ENCODE measurements at regions not wholly inside any gene's neighbourhood (a gene's known extent, or its start where the extent isn't known, plus 50 kb on each side); places are given as distances from the start of the nearest gene placed in this dataset.

DNA sequence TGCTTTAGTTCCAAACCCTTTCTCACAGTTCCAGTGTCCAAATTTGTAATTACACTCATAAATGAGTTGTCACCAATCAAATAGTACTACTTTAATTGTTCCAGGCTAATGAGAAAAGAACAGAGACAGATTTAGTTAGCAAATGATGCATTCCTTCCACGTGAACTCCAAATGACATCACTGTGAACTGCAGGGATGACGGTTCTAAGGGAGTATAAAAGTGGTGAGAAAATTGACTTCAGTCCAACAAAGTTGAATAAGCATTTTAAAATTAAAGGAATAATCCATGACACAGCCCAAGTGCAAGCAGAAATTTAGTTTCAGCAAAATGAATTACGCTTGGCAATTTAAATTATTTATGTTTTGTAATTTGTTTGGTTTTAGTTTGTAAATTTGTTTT is 102.0 kb upstream of the LRATD1 start:
- no peak for DNase-seq (ENCODE audit: low read depth in 1 of 2, low spot score in 2 of 2)
- no peak overlapping the region for H4K5ac ChIP-seq (ENCODE audit: insufficient read length, low read depth, low read length)
- no peak overlapping the region for H2BK15ac ChIP-seq (ENCODE audit: low read length)
- H3K27me3 ChIP-seq (replicated peaks in 1 of 4; ENCODE audit: control insufficient read depth in 3 of 4, extremely low read depth in 1 of 4, insufficient read depth in 3 of 4, low read length in 3 of 4), result no peaks in the 10 kb centered on the region
- H3K18ac ChIP-seq (ENCODE audit: extremely low read depth, low read length), result no peak overlapping the region
- no peak overlapping the region for H2BK120ac ChIP-seq (replicated peaks; ENCODE audit: low read depth, low read length)
- H3K27ac ChIP-seq (ENCODE audit: low read depth, low read length), result no peak overlapping the region
- no peak for FAIRE-seq
- no peak overlapping the region for H4K91ac ChIP-seq (replicated peaks; ENCODE audit: insufficient read length, low read length)
- no peak overlapping the region for H4K8ac ChIP-seq (ENCODE audit: extremely low read depth, insufficient read depth, low read length)
- no peak overlapping the region for H3K56ac ChIP-seq (replicated peaks; ENCODE audit: insufficient read length, low read depth, low read length)
- TF ChIP-seq TEAD4 (IDR thresholded peaks at IDR 0.05; ENCODE audit: low read depth, low read length) (no peak), KDM5A (IDR thresholded peaks at IDR 0.05; ENCODE audit: low read length) (no peak), JUND (IDR thresholded peaks at IDR 0.05; ENCODE audit: low read length) (no peak), CTBP2 (IDR thresholded peaks at IDR 0.05; ENCODE audit: borderline replicate concordance, insufficient read depth, insufficient read length, low read length) (no peak), HDAC6 (IDR thresholded peaks at IDR 0.05; ENCODE audit: low read depth, low read length) (no peak), CREB1 (IDR thresholded peaks at IDR 0.05) (no peak)
- no peaks in the 10 kb centered on the region for H3K9me3 ChIP-seq (ENCODE audit: insufficient read depth in 2 of 2, low read depth in 1 of 2, low read length in 1 of 2)
- no peak overlapping the region for H3K14ac ChIP-seq (ENCODE audit: insufficient read length)
- H2AFZ ChIP-seq (ENCODE audit: low read length), result no peak overlapping the region
- H3K9ac ChIP-seq (replicated peaks in 1 of 4; ENCODE audit: extremely low read depth in 1 of 4, low read depth in 3 of 4, low read length in 3 of 4), result no peak overlapping the region
- H2AK5ac ChIP-seq (ENCODE audit: low read depth, low read length), result no peak overlapping the region
- H4K20me1 ChIP-seq (replicated peaks in 1 of 2; ENCODE audit: control insufficient read depth in 1 of 2, insufficient read depth in 2 of 2, low read length in 2 of 2), result no peaks in the 10 kb centered on the region
- no peak overlapping the region for H3K4ac ChIP-seq (replicated peaks; ENCODE audit: insufficient read length, low read depth, low read length)
- POLR2A ChIA-PET (ENCODE audit: partially characterized antibody), result no interaction called here
- 92 to 100% methylated on average over 1 to 3 of the region's 3 CpGs for WGBS, 2 experiments (ENCODE audit: extremely low coverage in 1 of 2, insufficient coverage in 1 of 2, insufficient read length in 1 of 2, insufficient replicate concordance in 2 of 2, low coverage in 1 of 2, low lambda C conversion rate in 2 of 2, missing lambda C conversion rate in 1 of 2)
- no peak overlapping the region for H3K4me3 ChIP-seq (ENCODE audit: extremely low read depth in 1 of 4, insufficient read depth in 2 of 4, low read depth in 3 of 4, low read length in 4 of 4)
- CTCF ChIA-PET (ENCODE audit: partially characterized antibody), result no interaction called here
- no peaks in the 10 kb centered on the region for H3K36me3 ChIP-seq (ENCODE audit: control insufficient read depth in 2 of 4, insufficient read depth in 4 of 4, low read length in 3 of 4)
- H3K4me2 ChIP-seq (ENCODE audit: insufficient read depth in 1 of 2, low read depth in 2 of 2, low read length in 2 of 2), result no peak overlapping the region
- no peaks in the 10 kb centered on the region for H3K79me1 ChIP-seq (ENCODE audit: low read depth, low read length)
- H3K4me1 ChIP-seq (replicated peaks in 1 of 4; ENCODE audit: control insufficient read depth in 3 of 4, insufficient read depth in 4 of 4, low read length in 3 of 4), result no peaks in the 10 kb centered on the region
- no peaks in the 10 kb centered on the region for H3K79me2 ChIP-seq (ENCODE audit: control insufficient read depth in 1 of 2, insufficient read depth in 2 of 2, low read length in 2 of 2)
- H3K23me2 ChIP-seq (ENCODE audit: low read depth, low read length), result no peaks in the 10 kb centered on the region
- H2BK20ac ChIP-seq (ENCODE audit: low read length), result no peak overlapping the region
- no peak overlapping the region for H2BK5ac ChIP-seq (ENCODE audit: low read depth, low read length)
- H2BK12ac ChIP-seq (ENCODE audit: low read depth, low read length), result no peak overlapping the region
- H3K23ac ChIP-seq (ENCODE audit: insufficient read length), result no peak overlapping the region

Data from H1 (cell line).